HL-60 (cell line): ENCODE measurements at regions not wholly inside any gene's neighbourhood (a gene's known extent, or its start where the extent isn't known, plus 50 kb on each side); places are given as distances from the start of the nearest gene placed in this dataset.

ENCODE experiments used
- CTCF ChIP-seq: IDR thresholded peaks from one replicate; pipeline ENCODE4 v1.5.1; 2011; ENCODE audit warnings: low read length, control low read depth, inconsistent platforms; ENCODE audit not compliant: insufficient read depth
- POLR2AphosphoS5 ChIP-seq: IDR thresholded peaks from 2 replicates; pipeline ENCODE4 v1.6.1; 2012; ENCODE audit warnings: low read depth
- SPI1 ChIP-seq: IDR thresholded peaks from 2 replicates; pipeline ENCODE4 v1.6.1; 2012; ENCODE audit warnings: low read depth, mild to moderate bottlenecking, borderline replicate concordance
- TF ChIP-seq, protein P1 (sequence below): IDR thresholded peaks from 2 replicates; pipeline ENCODE4 v1.6.1; 2012; ENCODE audit warnings: low read depth; ENCODE audit not compliant: insufficient replicate concordance

GRCh38 chr10:20995123-20995987 lies 98.2 kb upstream of the NEBL start:
- TF ChIP-seq CTCF: no peak
- TF ChIP-seq POLR2AphosphoS5: no peak
- TF ChIP-seq, protein P1, sequence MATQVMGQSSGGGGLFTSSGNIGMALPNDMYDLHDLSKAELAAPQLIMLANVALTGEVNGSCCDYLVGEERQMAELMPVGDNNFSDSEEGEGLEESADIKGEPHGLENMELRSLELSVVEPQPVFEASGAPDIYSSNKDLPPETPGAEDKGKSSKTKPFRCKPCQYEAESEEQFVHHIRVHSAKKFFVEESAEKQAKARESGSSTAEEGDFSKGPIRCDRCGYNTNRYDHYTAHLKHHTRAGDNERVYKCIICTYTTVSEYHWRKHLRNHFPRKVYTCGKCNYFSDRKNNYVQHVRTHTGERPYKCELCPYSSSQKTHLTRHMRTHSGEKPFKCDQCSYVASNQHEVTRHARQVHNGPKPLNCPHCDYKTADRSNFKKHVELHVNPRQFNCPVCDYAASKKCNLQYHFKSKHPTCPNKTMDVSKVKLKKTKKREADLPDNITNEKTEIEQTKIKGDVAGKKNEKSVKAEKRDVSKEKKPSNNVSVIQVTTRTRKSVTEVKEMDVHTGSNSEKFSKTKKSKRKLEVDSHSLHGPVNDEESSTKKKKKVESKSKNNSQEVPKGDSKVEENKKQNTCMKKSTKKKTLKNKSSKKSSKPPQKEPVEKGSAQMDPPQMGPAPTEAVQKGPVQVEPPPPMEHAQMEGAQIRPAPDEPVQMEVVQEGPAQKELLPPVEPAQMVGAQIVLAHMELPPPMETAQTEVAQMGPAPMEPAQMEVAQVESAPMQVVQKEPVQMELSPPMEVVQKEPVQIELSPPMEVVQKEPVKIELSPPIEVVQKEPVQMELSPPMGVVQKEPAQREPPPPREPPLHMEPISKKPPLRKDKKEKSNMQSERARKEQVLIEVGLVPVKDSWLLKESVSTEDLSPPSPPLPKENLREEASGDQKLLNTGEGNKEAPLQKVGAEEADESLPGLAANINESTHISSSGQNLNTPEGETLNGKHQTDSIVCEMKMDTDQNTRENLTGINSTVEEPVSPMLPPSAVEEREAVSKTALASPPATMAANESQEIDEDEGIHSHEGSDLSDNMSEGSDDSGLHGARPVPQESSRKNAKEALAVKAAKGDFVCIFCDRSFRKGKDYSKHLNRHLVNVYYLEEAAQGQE: no peak
- TF ChIP-seq SPI1: no peak
